DND-41 (cell line): ENCODE measurements at regions not wholly inside any gene's neighbourhood (a gene's known extent, or its start where the extent isn't known, plus 50 kb on each side); places are given as distances from the start of the nearest gene placed in this dataset.

Experiments used
- ATAC-seq: fragments of 200-7000 bp; cut with Tn5 transposase; 3 replicates; pipeline ENCODE4 v1.9.1; 2021; ENCODE audit warnings: low read depth; ENCODE audit not compliant: insufficient read depth
- DNase-seq: peaks from one replicate; pipeline ENCODE4 v3.0.0-alpha.2; 2020
- H2AFZ ChIP-seq: 2 replicates; pipeline ENCODE4 v1.6.0; 2012; ENCODE audit warnings: low read depth, low read length
- H3K27ac ChIP-seq: 2 replicates; pipeline ENCODE4 v1.5.1; 2012; ENCODE audit warnings: low read length, inconsistent platforms
- H3K27me3 ChIP-seq: fragments of 200-600 bp; sonication (generic); 2 replicates; pipeline ENCODE4 v1.6.0; 2012; ENCODE audit warnings: low read length, mild to moderate bottlenecking, inconsistent platforms; ENCODE audit not compliant: insufficient read depth, poor library complexity
- H3K36me3 ChIP-seq: 2 replicates; pipeline ENCODE4 v1.5.1; 2012; ENCODE audit warnings: low read length, inconsistent platforms; ENCODE audit not compliant: insufficient read depth
- H3K4me1 ChIP-seq: 2 replicates; pipeline ENCODE4 v1.5.1; 2012; ENCODE audit warnings: mild to moderate bottlenecking, low read length; ENCODE audit not compliant: insufficient read depth
- H3K4me2 ChIP-seq: 2 replicates; pipeline ENCODE4 v1.6.0; 2012; ENCODE audit warnings: mild to moderate bottlenecking, moderate library complexity, low read length, inconsistent platforms; ENCODE audit not compliant: insufficient read depth
- H3K4me3 ChIP-seq, 2 experiments: fragments of 200-600 bp in 1 of 2; shearing (Covaris generic) in 1 of 2; 2 replicates each; pipeline ENCODE4 v1.5.1; 2012 to 2016; ENCODE audit warnings: inconsistent platforms in 2 of 2, low read length in 2 of 2, mild to moderate bottlenecking in 2 of 2, low read depth in 1 of 2, moderate library complexity in 1 of 2
- H3K79me2 ChIP-seq: 2 replicates; pipeline ENCODE4 v1.6.0; 2012; ENCODE audit warnings: low read length, inconsistent platforms; ENCODE audit not compliant: insufficient read depth
- H3K9ac ChIP-seq: 2 replicates; pipeline ENCODE4 v1.6.0; 2012; ENCODE audit warnings: low read depth, mild to moderate bottlenecking, inconsistent platforms, low read length, moderate library complexity
- H3K9me3 ChIP-seq: 2 replicates; pipeline ENCODE4 v1.5.1; 2012; ENCODE audit warnings: low read length, moderate library complexity, mild to moderate bottlenecking, inconsistent platforms; ENCODE audit not compliant: insufficient read depth, severe bottlenecking
- H4K20me1 ChIP-seq: 2 replicates; pipeline ENCODE4 v1.6.0; 2012; ENCODE audit warnings: low read length; ENCODE audit not compliant: insufficient read depth
- CTCF ChIP-seq: IDR thresholded peaks from 2 replicates; pipeline ENCODE4 v1.5.1; 2012; ENCODE audit warnings: borderline replicate concordance, low read length, moderate library complexity, mild to moderate bottlenecking; ENCODE audit not compliant: poor library complexity, severe bottlenecking; ENCODE audit errors: extremely low read depth
- EZH2 ChIP-seq: IDR thresholded peaks from 3 replicates; pipeline ENCODE4 v1.6.1; 2012; ENCODE audit warnings: borderline replicate concordance, low read depth, mild to moderate bottlenecking, moderate library complexity, low read length, inconsistent platforms; ENCODE audit not compliant: severe bottlenecking

- no peaks in the 10 kb centered on the region for H3K27me3 ChIP-seq
- DNase-seq (no peak), ATAC-seq (no peak)
Observed at GRCh38 chr21:36608897-36609225, 90.1 kb upstream of the SIM2 start.

GRCh38 chr21:36609654-36610053 is 89.3 kb upstream of the SIM2 start:
- Histone ChIP-seq H3K27me3 (no peaks in the 10 kb centered on the region), H2AFZ (no peak overlapping the region), H3K9me3 (no peaks in the 10 kb centered on the region), H3K36me3 (no peaks in the 10 kb centered on the region), H4K20me1 (no peaks in the 10 kb centered on the region), H3K4me2 (no peak overlapping the region), H3K79me2 (no peaks in the 10 kb centered on the region), H3K4me1 (no peaks in the 10 kb centered on the region), H3K4me3 (no peak overlapping the region), H3K9ac (no peak overlapping the region), H3K27ac (no peak overlapping the region)
- no peak for DNase-seq
- TF ChIP-seq EZH2 (no peak), CTCF (no peak)
- no peak for ATAC-seq

More at GRCh38 chr21:36608897-36609225, 90.1 kb upstream of the SIM2 start:
- H3K4me1 ChIP-seq = no peaks in the 10 kb centered on the region
- H3K9me3 ChIP-seq = no peaks in the 10 kb centered on the region
- no peak overlapping the region for H3K27ac ChIP-seq
- H4K20me1 ChIP-seq = no peaks in the 10 kb centered on the region
- no peak overlapping the region for H3K4me3 ChIP-seq
- H3K79me2 ChIP-seq = no peaks in the 10 kb centered on the region
- no peak overlapping the region for H2AFZ ChIP-seq
- no peak overlapping the region for H3K9ac ChIP-seq
- no peaks in the 10 kb centered on the region for H3K36me3 ChIP-seq
- no peak for TF ChIP-seq CTCF
- TF ChIP-seq EZH2 = no peak
- no peak overlapping the region for H3K4me2 ChIP-seq

GRCh38 chr21:36610201-36610600 is 88.7 kb upstream of the SIM2 start:
- H3K9ac ChIP-seq = no peak overlapping the region
- no peak overlapping the region for H2AFZ ChIP-seq
- H3K36me3 ChIP-seq = no peaks in the 10 kb centered on the region
- H3K4me1 ChIP-seq = no peaks in the 10 kb centered on the region
- H3K79me2 ChIP-seq = no peaks in the 10 kb centered on the region
- no peak overlapping the region for H3K27ac ChIP-seq
- H3K4me2 ChIP-seq = no peak overlapping the region
- H4K20me1 ChIP-seq = no peaks in the 10 kb centered on the region
- no peak overlapping the region for H3K4me3 ChIP-seq
- ATAC-seq (no peak), DNase-seq (no peak)
- TF ChIP-seq EZH2 = no peak
- TF ChIP-seq CTCF = no peak
- no peaks in the 10 kb centered on the region for H3K9me3 ChIP-seq
- H3K27me3 ChIP-seq = no peaks in the 10 kb centered on the region

- H3K4me2 ChIP-seq = no peak overlapping the region
- no peak for DNase-seq
- no peak overlapping the region for H3K27ac ChIP-seq
- no peaks in the 10 kb centered on the region for H3K4me1 ChIP-seq
- H3K36me3 ChIP-seq = no peaks in the 10 kb centered on the region
- H3K4me3 ChIP-seq = no peak overlapping the region
- no peaks in the 10 kb centered on the region for H4K20me1 ChIP-seq
- no peak overlapping the region for H3K9ac ChIP-seq
- ATAC-seq = no peak
- no peaks in the 10 kb centered on the region for H3K79me2 ChIP-seq
- no peaks in the 10 kb centered on the region for H3K9me3 ChIP-seq
- TF ChIP-seq EZH2 = no peak
- no peak for TF ChIP-seq CTCF
- H2AFZ ChIP-seq = no peak overlapping the region
- H3K27me3 ChIP-seq = no peaks in the 10 kb centered on the region
Observed at GRCh38 chr21:36610935-36611334, 88.0 kb upstream of the SIM2 start.
